Ovary (tissue), 3 donors: ENCODE measurements at regions not wholly inside any gene's neighbourhood (a gene's known extent, or its start where the extent isn't known, plus 50 kb on each side); places are given as distances from the start of the nearest gene placed in this dataset.

Experiments
- CTCF ChIP-seq, 3 donors: fragments of 450-650 bp in 2 of 3; fragments of 200-600 bp in 1 of 3; IDR thresholded peaks; one replicate each; pipeline versions ENCODE4 v1.5.1 to v1.8.0; 2016 to 2022; ENCODE audit warnings: antibody characterized with exemption in 3 of 3, mild to moderate bottlenecking in 1 of 3
- EP300 ChIP-seq: sonication (generic); formaldehyde crosslinking; IDR thresholded peaks from one replicate; pipeline ENCODE4 v1.6.1; 2017; ENCODE audit warnings: antibody characterized with exemption
- POLR2A ChIP-seq: fragments of 450-650 bp; IDR thresholded peaks from one replicate; pipeline ENCODE4 v1.6.1; 2017; ENCODE audit warnings: antibody characterized with exemption, mild to moderate bottlenecking, moderate library complexity
- donor health status: DM: no; HTN: no; CAD: no.

GRCh38 chr6:135616655-135617054 is 119.1 kb upstream of the AHI1 start:
- TF ChIP-seq CTCF (IDR thresholded peaks at IDR 0.05) (no peak), POLR2A (no peak), EP300 (no peak)
